HL-60 (cell line): ENCODE measurements at regions not wholly inside any gene's neighbourhood (a gene's known extent, or its start where the extent isn't known, plus 50 kb on each side); places are given as distances from the start of the nearest gene placed in this dataset.

Experiments used
- CTCF ChIP-seq: IDR thresholded peaks from one replicate; pipeline ENCODE4 v1.5.1; 2011; ENCODE audit warnings: low read length, control low read depth, inconsistent platforms; ENCODE audit not compliant: insufficient read depth
- GABPA ChIP-seq: IDR thresholded peaks from 2 replicates; pipeline ENCODE4 v1.6.1; 2012; ENCODE audit warnings: low read depth

GRCh38 chr17:77687417-77687816, 271.1 kb upstream of the TNRC6C start:
- no peak for TF ChIP-seq CTCF
- TF ChIP-seq GABPA = no peak
